SHP77 (cell line): ENCODE measurements at regions not wholly inside any gene's neighbourhood (a gene's known extent, or its start where the extent isn't known, plus 50 kb on each side); places are given as distances from the start of the nearest gene placed in this dataset.

ENCODE experiments used
- DNase-seq, 2 experiments: peaks; one replicate each; lab custom pipeline; 2025; lab: John Stamatoyannopoulos, UW

DNA sequence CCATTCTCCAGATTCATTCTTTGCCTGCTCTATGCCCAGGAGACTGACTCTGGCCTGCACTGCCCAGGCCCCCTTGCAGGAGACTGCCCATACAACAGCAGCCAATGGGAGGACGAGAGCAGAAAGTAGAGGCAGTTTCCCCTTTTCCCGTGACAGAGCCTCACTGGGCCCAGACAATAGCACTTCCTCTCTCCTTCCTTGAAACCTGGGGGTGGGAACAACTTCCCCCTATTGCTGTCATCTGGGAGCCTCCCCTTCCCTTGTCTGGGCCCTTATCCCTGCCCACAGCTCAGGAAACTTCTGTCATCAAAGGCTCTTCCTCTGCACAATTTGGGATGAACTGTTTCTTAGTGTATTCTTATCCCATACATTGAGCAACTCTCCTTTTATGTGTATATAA is 60.8 kb upstream of the KCNJ15 start:
- DNase-seq, result no peak

- DNase-seq, result no peak
These were observed 54.0 kb upstream of the KCNJ15 start for GRCh38 chr21:38202811-38203210.

DNA sequence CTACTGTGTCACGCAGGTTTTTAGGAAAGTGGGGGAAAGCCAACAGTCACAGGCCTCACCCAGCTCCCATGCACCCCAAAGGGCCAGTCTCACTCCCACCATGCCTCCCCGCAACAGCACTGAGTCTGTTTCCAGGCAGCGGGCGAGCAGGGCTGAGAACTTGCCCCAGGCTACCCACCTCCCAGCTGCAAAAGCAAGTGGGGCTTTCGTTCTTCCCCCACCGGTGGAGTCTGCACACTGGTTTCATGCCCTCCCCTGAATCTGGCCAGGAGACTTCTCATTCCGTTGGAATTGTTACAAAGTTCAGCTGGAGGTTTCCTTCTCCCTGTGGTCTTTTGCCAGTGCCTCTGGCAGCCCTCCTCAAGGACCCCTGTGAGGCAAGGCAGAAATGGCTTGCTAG is 53.6 kb upstream of the KCNJ15 start:
- DNase-seq, result no peak

GRCh38 chr21:38205940-38206339 is 50.9 kb upstream of the KCNJ15 start:
- no peak for DNase-seq

DNA sequence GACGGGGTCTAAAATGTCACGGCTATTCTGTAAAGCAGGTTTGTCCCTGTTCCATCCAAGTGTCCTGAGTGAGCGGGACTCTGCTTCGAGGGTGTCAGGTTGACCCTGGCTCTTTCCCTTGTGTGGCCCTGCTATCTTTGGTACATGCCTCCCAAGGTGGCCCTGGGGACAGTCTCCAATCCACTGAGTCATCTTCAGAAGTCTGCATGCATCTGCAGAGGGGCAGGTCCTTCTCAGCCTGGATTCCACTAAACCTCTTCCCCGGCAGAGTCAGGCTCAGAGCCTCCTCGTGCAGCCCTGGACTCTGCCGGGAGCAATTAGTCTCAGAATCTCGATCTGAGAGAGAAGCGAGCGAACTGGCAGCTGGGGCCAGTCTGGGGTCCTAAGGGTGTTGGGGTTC is 50.1 kb upstream of the KCNJ15 start:
- no peak for DNase-seq
